SK-N-SH (cell line): ENCODE measurements at regions not wholly inside any gene's neighbourhood (a gene's known extent, or its start where the extent isn't known, plus 50 kb on each side); places are given as distances from the start of the nearest gene placed in this dataset.

Experiments used
- CTCF ChIA-PET: fragments of 300-600, 350-600 bp; formaldehyde crosslinking; extraction: SDS; loops from one replicate; lab custom pipeline; 2021; lab: Yijun Ruan, JAX
- POLR2A ChIA-PET: fragments of 350-600 bp; sonication (Branson Sonifier 250); formaldehyde crosslinking; extraction: SDS; loops from one replicate; lab custom pipeline; 2020; ENCODE audit warnings: antibody characterized with exemption, inconsistent platforms; lab: Yijun Ruan, JAX
- DNase-seq: peaks from one replicate; pipeline ENCODE4 v3.0.0; 2012
- H2AFZ ChIP-seq: fragments of 200-600 bp; sonication (generic); 2 replicates; pipeline ENCODE4 v1.8.1; 2016; ENCODE audit warnings: antibody characterized with exemption, mild to moderate bottlenecking, low read depth
- H3F3A ChIP-seq: fragments of 200-600 bp; sonication (generic); replicated peaks from 2 replicates; pipeline ENCODE3; 2016; ENCODE audit warnings: antibody characterized with exemption, mild to moderate bottlenecking; ENCODE audit not compliant: insufficient read depth
- H3K27ac ChIP-seq, 2 experiments: fragments of 200-500 bp in 1 of 2; fragments of 200-600 bp in 1 of 2; sonication (Bioruptor generic) in 1 of 2; sonication (generic), shearing (Covaris generic) in 1 of 2; 2 replicates each; pipeline versions ENCODE4 v1.5.1 to v1.6.1; 2014 to 2016; ENCODE audit warnings: low read depth in 2 of 2, inconsistent platforms in 1 of 2, low read length in 1 of 2, mild to moderate bottlenecking in 1 of 2, mixed read lengths in 1 of 2
- H3K27me3 ChIP-seq: fragments of 200-600 bp; sonication (generic), shearing (Covaris generic); 2 replicates; pipeline ENCODE4 v1.6.1; 2016; ENCODE audit warnings: mixed run types; ENCODE audit not compliant: insufficient read depth
- H3K36me3 ChIP-seq, 2 experiments: fragments of 200-500 bp in 1 of 2; fragments of 200-600 bp in 1 of 2; sonication (Bioruptor generic) in 1 of 2; sonication (generic) in 1 of 2; replicated peaks in 1 of 2; 2 replicates each; pipeline versions ENCODE3 to v1.5.1; 2014 to 2016; ENCODE audit warnings: low read length in 1 of 2, mild to moderate bottlenecking in 1 of 2; ENCODE audit not compliant: insufficient read depth in 2 of 2, control insufficient read depth in 1 of 2
- H3K4me1 ChIP-seq, 2 experiments: fragments of 200-500 bp in 1 of 2; fragments of 200-600 bp in 1 of 2; sonication (Bioruptor generic) in 1 of 2; sonication (generic), shearing (Covaris generic) in 1 of 2; 2 replicates each; pipeline versions ENCODE4 v1.5.1 to v1.6.1; 2014 to 2016; ENCODE audit warnings: low read depth in 1 of 2, low read length in 1 of 2, mixed run types in 1 of 2; ENCODE audit not compliant: insufficient read depth in 2 of 2, control insufficient read depth in 1 of 2
- H3K4me2 ChIP-seq: fragments of 200-600 bp; sonication (generic), shearing (Covaris generic); 2 replicates; pipeline ENCODE4 v1.6.1; 2017; ENCODE audit warnings: mixed run types
- H3K4me3 ChIP-seq, 2 experiments: fragments of 200-500 bp in 1 of 2; fragments of 200-600 bp in 1 of 2; sonication (Bioruptor generic) in 1 of 2; sonication (generic), shearing (Covaris generic) in 1 of 2; 2 replicates each; pipeline versions ENCODE4 v1.5.1 to v1.8.1; 2014 to 2016; ENCODE audit warnings: low read depth in 2 of 2, inconsistent platforms in 1 of 2, low read length in 1 of 2, mild to moderate bottlenecking in 1 of 2, mixed read lengths in 1 of 2, moderate library complexity in 1 of 2
- H3K79me2 ChIP-seq: fragments of 200-600 bp; sonication (generic); 2 replicates; pipeline ENCODE4 v1.8.1; 2017; ENCODE audit warnings: mild to moderate bottlenecking; ENCODE audit not compliant: insufficient read depth
- H3K9ac ChIP-seq: fragments of 200-600 bp; sonication (generic); 2 replicates; pipeline ENCODE4 v1.6.1; 2017; ENCODE audit warnings: mixed run types
- H3K9me2 ChIP-seq: fragments of 200-600 bp; sonication (generic); 2 replicates; pipeline ENCODE4 v1.6.1; 2017; ENCODE audit warnings: mixed run types
- H3K9me3 ChIP-seq: fragments of 200-600 bp; sonication (generic); 2 replicates; pipeline ENCODE4 v1.6.1; 2017; ENCODE audit warnings: mixed run types, mild to moderate bottlenecking, moderate library complexity
- H4K20me1 ChIP-seq: fragments of 200-600 bp; sonication (generic); 2 replicates; pipeline ENCODE4 v1.6.1; 2017; ENCODE audit warnings: mild to moderate bottlenecking, mixed run types; ENCODE audit not compliant: insufficient read depth
- CHD2 ChIP-seq: fragments of 150-350 bp; IDR thresholded peaks from 2 replicates; pipeline ENCODE4 v1.6.1; 2018; ENCODE audit warnings: low read length; ENCODE audit not compliant: partially characterized antibody
- CTCF ChIP-seq: fragments of 200-600 bp; sonication (generic); IDR thresholded peaks from 2 replicates; pipeline ENCODE4 v1.6.1; 2017; ENCODE audit warnings: antibody characterized with exemption, mild to moderate bottlenecking, moderate library complexity
- EZH2phosphoT487 ChIP-seq: fragments of 200-600 bp; sonication (generic); IDR thresholded peaks from 2 replicates; pipeline ENCODE4 v1.6.1; 2017; ENCODE audit warnings: low read depth, mixed run types, mild to moderate bottlenecking, antibody characterized with exemption, moderate library complexity, borderline replicate concordance
- FOXJ3 ChIP-seq: sonication (generic); formaldehyde crosslinking; IDR thresholded peaks from 2 replicates; pipeline ENCODE4 v1.5.1; 2020; ENCODE audit warnings: mild to moderate bottlenecking, missing genetic modification reagents
- FOXM1 ChIP-seq: IDR thresholded peaks from 2 replicates; pipeline ENCODE4 v1.4.0; 2012; ENCODE audit warnings: low read depth, mild to moderate bottlenecking
- GATA2 ChIP-seq: sonication (generic); formaldehyde crosslinking; IDR thresholded peaks from 2 replicates; pipeline ENCODE4 v1.5.0; 2020; ENCODE audit warnings: mild to moderate bottlenecking, missing genetic modification reagents
- IRF3 ChIP-seq: fragments of 150-350 bp; IDR thresholded peaks from 2 replicates; pipeline ENCODE4 v1.6.1; 2016; ENCODE audit warnings: mild to moderate bottlenecking, low read depth, low read length
- JUND ChIP-seq: IDR thresholded peaks from 2 replicates; pipeline ENCODE4 v1.4.0; 2012
- MAX ChIP-seq: IDR thresholded peaks from 2 replicates; pipeline ENCODE4 v1.4.0; 2012; ENCODE audit warnings: low read depth
- NRF1 ChIP-seq: IDR thresholded peaks from 2 replicates; pipeline ENCODE4 v1.6.1; 2012; ENCODE audit warnings: low read depth, mild to moderate bottlenecking, low read length
- RCOR1 ChIP-seq: fragments of 150-350 bp; IDR thresholded peaks from 2 replicates; pipeline ENCODE4 v1.6.1; 2017; ENCODE audit warnings: antibody characterized with exemption, low read length
- SIN3A ChIP-seq: IDR thresholded peaks from 2 replicates; pipeline ENCODE4 v1.6.1; 2012; ENCODE audit warnings: low read depth, mild to moderate bottlenecking, low read length, moderate library complexity, borderline replicate concordance
- SMC3 ChIP-seq: IDR thresholded peaks from 2 replicates; pipeline ENCODE4 v1.6.1; 2012; ENCODE audit warnings: low read depth, low read length, improper control_type of control experiment
- TAF1 ChIP-seq: IDR thresholded peaks from 2 replicates; pipeline ENCODE4 v1.6.1; 2012; ENCODE audit warnings: low read depth, mild to moderate bottlenecking, low read length, moderate library complexity, borderline replicate concordance
- USF1 ChIP-seq: IDR thresholded peaks from 2 replicates; pipeline ENCODE4 v1.4.0; 2012; ENCODE audit warnings: low read depth, borderline replicate concordance
- USF2 ChIP-seq: fragments of 150-350 bp; IDR thresholded peaks from 2 replicates; pipeline ENCODE4 v1.6.1; 2017; ENCODE audit warnings: antibody characterized with exemption, low read length, low read depth, borderline replicate concordance
- ZBTB33 ChIP-seq: IDR thresholded peaks from 2 replicates; pipeline ENCODE4 v1.4.0; 2012; ENCODE audit warnings: low read depth, borderline replicate concordance
- WGBS: methylation state at CpG from one replicate; pipeline ENCODE4 v1.1.6; 2017; ENCODE audit warnings: low lambda C conversion rate; 5-methylcytosine and 5-hydroxymethylcytosine counted together

GRCh38 chr17:34717092-34717491 is 137.7 kb downstream of the TMEM132E start:
- Histone ChIP-seq H3F3A (no peaks in the 10 kb centered on the region), H3K36me3 (no peaks in the 10 kb centered on the region), H4K20me1 (no peaks in the 10 kb centered on the region), H3K4me1 (no peaks in the 10 kb centered on the region), H3K27me3 (no peaks in the 10 kb centered on the region), H3K9ac (no peak overlapping the region), H3K79me2 (no peaks in the 10 kb centered on the region), H3K4me2 (no peak overlapping the region), H3K9me3 (no peaks in the 10 kb centered on the region), H3K4me3 (no peak overlapping the region), H2AFZ (no peak overlapping the region), H3K27ac (no peak overlapping the region), H3K9me2 (no peaks in the 10 kb centered on the region)
- 39% methylated on average over 3 of the region's 3 CpGs for WGBS
- ChIA-PET CTCF (no interaction called here), POLR2A (no interaction called here)
- DNase-seq: no peak
- TF ChIP-seq USF1 (no peak), FOXM1 (no peak), SIN3A (no peak), JUND (no peak), EZH2phosphoT487 (no peak)

- H3K9ac ChIP-seq: no peak overlapping the region
- TF ChIP-seq ZBTB33 (no peak), SIN3A (no peak), EZH2phosphoT487 (no peak), NRF1 (no peak), IRF3 (no peak), GATA2 (CRISPR knock-in tag) (no peak), FOXJ3 (CRISPR knock-in tag) (no peak), USF2 (no peak), TAF1 (no peak), SMC3 (no peak), CTCF (no peak), MAX (no peak), RCOR1 (no peak), CHD2 (no peak)
- H3K9me3 ChIP-seq: no peaks in the 10 kb centered on the region
- no peaks in the 10 kb centered on the region for H3F3A ChIP-seq
- 29% methylated on average over 3 of the region's 3 CpGs for WGBS
- no peaks in the 10 kb centered on the region for H3K4me1 ChIP-seq
- no peaks in the 10 kb centered on the region for H3K9me2 ChIP-seq
- H3K79me2 ChIP-seq: no peaks in the 10 kb centered on the region
- H3K27me3 ChIP-seq: no peaks in the 10 kb centered on the region
- no peaks in the 10 kb centered on the region for H3K36me3 ChIP-seq
- H3K4me3 ChIP-seq: no peak overlapping the region
- ChIA-PET POLR2A (no interaction called here), CTCF (no interaction called here)
- no peak overlapping the region for H3K4me2 ChIP-seq
- H3K27ac ChIP-seq: no peak overlapping the region
- H4K20me1 ChIP-seq: no peaks in the 10 kb centered on the region
- no peak for DNase-seq
- no peak overlapping the region for H2AFZ ChIP-seq
Measured at GRCh38 chr17:34716291-34716690, 136.9 kb downstream of the TMEM132E start.
